Liver (tissue), 7 donors: ENCODE measurements at regions not wholly inside any gene's neighbourhood (a gene's known extent, or its start where the extent isn't known, plus 50 kb on each side); places are given as distances from the start of the nearest gene placed in this dataset.

ENCODE experiments used
- DNase-seq: peaks from one replicate; pipeline ENCODE4 v3.0.0-alpha.2; 2017; ENCODE audit warnings: low spot score
- H3K27ac ChIP-seq, 2 donors: one replicate each; pipeline ENCODE4 v1.7.0; 2013; ENCODE audit warnings: inconsistent platforms in 2 of 2, low read length in 2 of 2, control low read depth in 1 of 2, low read depth in 1 of 2, mild to moderate bottlenecking in 1 of 2
- H3K27me3 ChIP-seq, 4 donors: one replicate each; pipeline versions ENCODE4 v1.6.1 to v1.7.0; 2013; ENCODE audit warnings: low read length in 3 of 4, inconsistent platforms in 1 of 4, mild to moderate bottlenecking in 1 of 4, moderate library complexity in 1 of 4; ENCODE audit not compliant: control insufficient read depth in 4 of 4, insufficient read depth in 4 of 4
- H3K36me3 ChIP-seq, 4 donors: one replicate each; pipeline versions ENCODE4 v1.6.1 to v1.7.0; 2013; ENCODE audit warnings: low read length in 3 of 4, mild to moderate bottlenecking in 3 of 4, low read depth in 1 of 4, moderate library complexity in 1 of 4; ENCODE audit not compliant: control insufficient read depth in 4 of 4, insufficient read depth in 3 of 4
- H3K4me1 ChIP-seq, 4 donors: one replicate each; pipeline versions ENCODE4 v1.6.1 to v1.7.0; 2013; ENCODE audit warnings: low read length in 3 of 4, mild to moderate bottlenecking in 3 of 4, moderate library complexity in 1 of 4; ENCODE audit not compliant: control insufficient read depth in 4 of 4, insufficient read depth in 4 of 4
- H3K4me3 ChIP-seq, 3 donors: one replicate each; pipeline versions ENCODE4 v1.6.1 to v1.7.0; 2013; ENCODE audit warnings: low read length in 3 of 3, control low read depth in 1 of 3, low read depth in 1 of 3, mild to moderate bottlenecking in 1 of 3
- H3K9ac ChIP-seq, 2 donors: one replicate each; pipeline ENCODE4 v1.7.0; 2013; ENCODE audit warnings: low read length in 2 of 2, mild to moderate bottlenecking in 2 of 2, moderate library complexity in 2 of 2, control low read depth in 1 of 2, low read depth in 1 of 2
- H3K9me3 ChIP-seq, 4 donors: one replicate each; pipeline versions ENCODE4 v1.6.1 to v1.7.0; 2013; ENCODE audit warnings: low read length in 3 of 4; ENCODE audit not compliant: control insufficient read depth in 4 of 4
- EGR1 ChIP-seq, 2 donors: IDR thresholded peaks; 2 replicates each; pipeline ENCODE4 v1.6.1; 2016 to 2018; ENCODE audit warnings: antibody characterized with exemption in 2 of 2, low read depth in 2 of 2
- HNF4A ChIP-seq, 2 donors: conservative IDR thresholded peaks; 2 replicates each; pipeline ENCODE4 v1.6.1; 2016; ENCODE audit warnings: antibody characterized with exemption in 2 of 2, mild to moderate bottlenecking in 2 of 2
- HNF4G ChIP-seq: IDR thresholded peaks from 2 replicates; pipeline ENCODE4 v1.6.1; 2016; ENCODE audit warnings: antibody characterized with exemption
- NR2F2 ChIP-seq: IDR thresholded peaks from 2 replicates; pipeline ENCODE4 v1.6.1; 2016; ENCODE audit warnings: antibody characterized with exemption
- REST ChIP-seq: IDR thresholded peaks from 2 replicates; pipeline ENCODE4 v1.6.1; 2016; ENCODE audit warnings: antibody characterized with exemption, mild to moderate bottlenecking
- RXRA ChIP-seq, 2 donors: IDR thresholded peaks; 2 replicates each; pipeline ENCODE4 v1.6.1; 2017 to 2018; ENCODE audit warnings: antibody characterized with exemption in 2 of 2, mild to moderate bottlenecking in 1 of 2
- SP1 ChIP-seq: IDR thresholded peaks from 2 replicates; pipeline ENCODE4 v1.6.1; 2018; ENCODE audit warnings: antibody characterized with exemption, mild to moderate bottlenecking
- YY1 ChIP-seq: IDR thresholded peaks from 2 replicates; pipeline ENCODE4 v1.6.1; 2016; ENCODE audit warnings: antibody characterized with exemption, mild to moderate bottlenecking
- ZBTB33 ChIP-seq: IDR thresholded peaks from 2 replicates; pipeline ENCODE4 v1.6.1; 2016; ENCODE audit warnings: antibody characterized with exemption
- WGBS: extraction: QIAGEN DNeasy Blood & Tissue Kit; methylation state at CpG from one replicate; pipeline ENCODE4 v1.1.7; 2013; 5-methylcytosine and 5-hydroxymethylcytosine counted together
- donor health status: healthy.
- donor health status: healthy.
- donor health status: healthy.
- donor health status: healthy.

GRCh38 chr22:49356428-49356827 is 471.2 kb downstream of the BRD1 start (continued):
- no peak for TF ChIP-seq REST
- no peak for TF ChIP-seq EGR1 (IDR thresholded peaks at IDR 0.05; ENCODE audit: low read depth in 2 of 2)
- no peak for TF ChIP-seq YY1

GRCh38 chr22:49355211-49355920 is 472.3 kb downstream of the BRD1 start:
- no peak overlapping the region for H3K9ac ChIP-seq
- no peak overlapping the region for H3K4me3 ChIP-seq
- WGBS = 81% methylated on average over 18 of the region's 18 CpGs
- peak; percentile 2 for TF ChIP-seq NR2F2
- TF ChIP-seq ZBTB33 = no peak
- no peak for DNase-seq
- peaks cover 0 to 4% (median 0%) of the 10 kb centered on the region in 4 donors for H3K27me3 ChIP-seq
- no peaks in the 10 kb centered on the region for H3K36me3 ChIP-seq
- peaks cover 0 to 2% (median 0%) of the 10 kb centered on the region in 4 donors for H3K9me3 ChIP-seq
- no peaks in the 10 kb centered on the region for H3K4me1 ChIP-seq
- H3K27ac ChIP-seq = no peak overlapping the region

DNA sequence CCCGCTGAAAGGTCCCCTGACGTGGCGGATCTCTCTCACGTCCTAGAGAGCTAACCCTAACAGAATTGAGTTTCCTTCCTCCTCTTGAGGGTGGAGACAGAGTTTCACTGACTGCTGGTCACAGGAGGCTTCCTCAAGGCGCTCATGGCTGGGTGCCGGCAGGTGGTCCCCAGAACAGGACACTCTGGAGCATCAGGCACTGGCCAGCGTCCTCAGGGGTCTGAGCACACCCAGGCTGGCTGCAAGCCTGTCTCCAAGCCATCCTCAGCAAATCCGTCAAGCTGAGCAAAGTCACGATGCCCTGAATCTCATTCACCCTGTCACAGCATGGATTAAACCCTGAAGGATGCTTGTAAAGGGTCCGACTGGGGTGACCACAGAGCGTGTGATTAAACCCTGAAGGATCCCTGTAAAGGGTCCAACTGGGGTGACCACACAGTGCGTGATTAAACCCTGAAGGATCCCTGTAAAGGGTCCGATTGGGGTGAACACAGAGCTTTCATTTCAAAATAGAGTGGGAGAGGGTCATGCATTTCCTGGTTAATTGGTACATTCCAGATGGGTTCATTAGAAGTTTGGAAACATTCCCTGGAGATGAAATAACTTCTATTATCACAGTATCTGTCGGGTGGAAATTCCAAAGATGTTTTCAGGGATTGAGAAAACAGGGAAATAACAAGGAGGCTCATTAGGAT is 473.0 kb downstream of the BRD1 start:
- TF ChIP-seq RXRA (IDR thresholded peaks at IDR 0.05) = peak in 1 of 2 donors; percentile 57
- TF ChIP-seq HNF4G = no peak
- TF ChIP-seq REST = no peak
- peak; percentile 27 for TF ChIP-seq SP1
- no peak for TF ChIP-seq HNF4A (conservative IDR thresholded peaks at IDR 0.05)
- TF ChIP-seq NR2F2 = peak; percentile 39
- H3K4me1 ChIP-seq = no peaks in the 10 kb centered on the region
- H3K9me3 ChIP-seq = peaks cover 0 to 2% (median 0%) of the 10 kb centered on the region in 4 donors
- 55% methylated on average over 14 of the region's 14 CpGs for WGBS
- no peak overlapping the region for H3K9ac ChIP-seq
- H3K27ac ChIP-seq = peak overlapping the region in 1 of 2 donors; percentile 35
- no peak for DNase-seq
- no peaks in the 10 kb centered on the region for H3K36me3 ChIP-seq
- no peak overlapping the region for H3K4me3 ChIP-seq
- H3K27me3 ChIP-seq = peaks cover 0 to 4% (median 0%) of the 10 kb centered on the region in 4 donors
